SK-N-SH (cell line): ENCODE measurements at regions not wholly inside any gene's neighbourhood (a gene's known extent, or its start where the extent isn't known, plus 50 kb on each side); places are given as distances from the start of the nearest gene placed in this dataset.

Experiments
- CTCF ChIA-PET: fragments of 300-600, 350-600 bp; formaldehyde crosslinking; extraction: SDS; loops from one replicate; lab custom pipeline; 2021; lab: Yijun Ruan, JAX
- POLR2A ChIA-PET: fragments of 350-600 bp; sonication (Branson Sonifier 250); formaldehyde crosslinking; extraction: SDS; loops from one replicate; lab custom pipeline; 2020; ENCODE audit warnings: antibody characterized with exemption, inconsistent platforms; lab: Yijun Ruan, JAX
- DNase-seq: peaks from one replicate; pipeline ENCODE4 v3.0.0; 2012
- H2AFZ ChIP-seq: fragments of 200-600 bp; sonication (generic); 2 replicates; pipeline ENCODE4 v1.8.1; 2016; ENCODE audit warnings: antibody characterized with exemption, mild to moderate bottlenecking, low read depth
- H3F3A ChIP-seq: fragments of 200-600 bp; sonication (generic); replicated peaks from 2 replicates; pipeline ENCODE3; 2016; ENCODE audit warnings: antibody characterized with exemption, mild to moderate bottlenecking; ENCODE audit not compliant: insufficient read depth
- H3K27ac ChIP-seq, 2 experiments: fragments of 200-500 bp in 1 of 2; fragments of 200-600 bp in 1 of 2; sonication (Bioruptor generic) in 1 of 2; sonication (generic), shearing (Covaris generic) in 1 of 2; 2 replicates each; pipeline versions ENCODE4 v1.5.1 to v1.6.1; 2014 to 2016; ENCODE audit warnings: low read depth in 2 of 2, inconsistent platforms in 1 of 2, low read length in 1 of 2, mild to moderate bottlenecking in 1 of 2, mixed read lengths in 1 of 2
- H3K27me3 ChIP-seq: fragments of 200-600 bp; sonication (generic), shearing (Covaris generic); 2 replicates; pipeline ENCODE4 v1.6.1; 2016; ENCODE audit warnings: mixed run types; ENCODE audit not compliant: insufficient read depth
- H3K36me3 ChIP-seq, 2 experiments: fragments of 200-500 bp in 1 of 2; fragments of 200-600 bp in 1 of 2; sonication (Bioruptor generic) in 1 of 2; sonication (generic) in 1 of 2; replicated peaks in 1 of 2; 2 replicates each; pipeline versions ENCODE3 to v1.5.1; 2014 to 2016; ENCODE audit warnings: low read length in 1 of 2, mild to moderate bottlenecking in 1 of 2; ENCODE audit not compliant: insufficient read depth in 2 of 2, control insufficient read depth in 1 of 2
- H3K4me1 ChIP-seq, 2 experiments: fragments of 200-500 bp in 1 of 2; fragments of 200-600 bp in 1 of 2; sonication (Bioruptor generic) in 1 of 2; sonication (generic), shearing (Covaris generic) in 1 of 2; 2 replicates each; pipeline versions ENCODE4 v1.5.1 to v1.6.1; 2014 to 2016; ENCODE audit warnings: low read depth in 1 of 2, low read length in 1 of 2, mixed run types in 1 of 2; ENCODE audit not compliant: insufficient read depth in 2 of 2, control insufficient read depth in 1 of 2
- H3K4me2 ChIP-seq: fragments of 200-600 bp; sonication (generic), shearing (Covaris generic); 2 replicates; pipeline ENCODE4 v1.6.1; 2017; ENCODE audit warnings: mixed run types
- H3K4me3 ChIP-seq, 2 experiments: fragments of 200-500 bp in 1 of 2; fragments of 200-600 bp in 1 of 2; sonication (Bioruptor generic) in 1 of 2; sonication (generic), shearing (Covaris generic) in 1 of 2; 2 replicates each; pipeline versions ENCODE4 v1.5.1 to v1.8.1; 2014 to 2016; ENCODE audit warnings: low read depth in 2 of 2, inconsistent platforms in 1 of 2, low read length in 1 of 2, mild to moderate bottlenecking in 1 of 2, mixed read lengths in 1 of 2, moderate library complexity in 1 of 2
- H3K79me2 ChIP-seq: fragments of 200-600 bp; sonication (generic); 2 replicates; pipeline ENCODE4 v1.8.1; 2017; ENCODE audit warnings: mild to moderate bottlenecking; ENCODE audit not compliant: insufficient read depth
- H3K9ac ChIP-seq: fragments of 200-600 bp; sonication (generic); 2 replicates; pipeline ENCODE4 v1.6.1; 2017; ENCODE audit warnings: mixed run types
- H3K9me2 ChIP-seq: fragments of 200-600 bp; sonication (generic); 2 replicates; pipeline ENCODE4 v1.6.1; 2017; ENCODE audit warnings: mixed run types
- H3K9me3 ChIP-seq: fragments of 200-600 bp; sonication (generic); 2 replicates; pipeline ENCODE4 v1.6.1; 2017; ENCODE audit warnings: mixed run types, mild to moderate bottlenecking, moderate library complexity
- H4K20me1 ChIP-seq: fragments of 200-600 bp; sonication (generic); 2 replicates; pipeline ENCODE4 v1.6.1; 2017; ENCODE audit warnings: mild to moderate bottlenecking, mixed run types; ENCODE audit not compliant: insufficient read depth
- ELF1 ChIP-seq: IDR thresholded peaks from 2 replicates; pipeline ENCODE4 v1.4.0; 2012
- FOSL2 ChIP-seq: IDR thresholded peaks from 2 replicates; pipeline ENCODE4 v1.4.0; 2012; ENCODE audit warnings: low read depth, mild to moderate bottlenecking, moderate library complexity, borderline replicate concordance
- FOXM1 ChIP-seq: IDR thresholded peaks from 2 replicates; pipeline ENCODE4 v1.4.0; 2012; ENCODE audit warnings: low read depth, mild to moderate bottlenecking
- GABPA ChIP-seq: IDR thresholded peaks from 2 replicates; pipeline ENCODE4 v1.4.0; 2012; ENCODE audit warnings: low read depth, mild to moderate bottlenecking
- IRF3 ChIP-seq: fragments of 150-350 bp; IDR thresholded peaks from 2 replicates; pipeline ENCODE4 v1.6.1; 2016; ENCODE audit warnings: mild to moderate bottlenecking, low read depth, low read length
- JUND ChIP-seq: IDR thresholded peaks from 2 replicates; pipeline ENCODE4 v1.4.0; 2012
- NFIC ChIP-seq: IDR thresholded peaks from 2 replicates; pipeline ENCODE4 v1.4.0; 2012; ENCODE audit warnings: borderline replicate concordance
- RXRA ChIP-seq: IDR thresholded peaks from 2 replicates; pipeline ENCODE4 v1.4.0; 2012; ENCODE audit warnings: low read depth, mild to moderate bottlenecking, borderline replicate concordance
- SIN3A ChIP-seq: IDR thresholded peaks from 2 replicates; pipeline ENCODE4 v1.6.1; 2012; ENCODE audit warnings: low read depth, mild to moderate bottlenecking, low read length, moderate library complexity, borderline replicate concordance
- SMC3 ChIP-seq: IDR thresholded peaks from 2 replicates; pipeline ENCODE4 v1.6.1; 2012; ENCODE audit warnings: low read depth, low read length, improper control_type of control experiment
- TCF12 ChIP-seq: IDR thresholded peaks from 2 replicates; pipeline ENCODE4 v1.4.0; 2012
- YY1 ChIP-seq: IDR thresholded peaks from 2 replicates; pipeline ENCODE4 v1.4.0; 2012; ENCODE audit warnings: low read depth, mild to moderate bottlenecking
- WGBS: methylation state at CpG from one replicate; pipeline ENCODE4 v1.1.6; 2017; ENCODE audit warnings: low lambda C conversion rate; 5-methylcytosine and 5-hydroxymethylcytosine counted together
- TF ChIP-seq, protein P1 (sequence below): fragments of 150-350 bp; IDR thresholded peaks from 2 replicates; pipeline ENCODE4 v1.6.1; 2017; ENCODE audit warnings: antibody characterized with exemption, low read length, low read depth, borderline replicate concordance

DNA sequence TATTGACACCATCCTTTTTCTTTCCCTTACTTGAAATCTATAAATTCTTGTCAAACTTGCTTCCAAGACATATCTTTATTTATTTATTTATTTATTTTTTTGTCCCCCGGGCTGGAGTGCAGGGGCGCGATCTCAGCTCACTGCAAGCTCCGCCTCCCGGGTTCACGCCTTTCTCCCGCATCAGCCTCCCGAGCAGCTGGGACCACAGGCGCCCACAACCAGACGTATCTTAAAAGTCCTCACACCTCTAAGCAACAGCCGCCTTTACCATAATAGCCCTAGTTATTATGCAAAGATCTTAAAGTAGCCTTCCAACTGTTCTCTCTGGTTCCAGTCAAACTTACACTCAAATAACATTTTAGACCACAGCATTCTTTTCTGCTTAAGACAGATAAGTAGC, 657.0 kb upstream of the B3GAT1 start:
- POLR2A ChIA-PET: no interaction called here
- no peaks in the 10 kb centered on the region for H4K20me1 ChIP-seq
- TF ChIP-seq, protein P1, sequence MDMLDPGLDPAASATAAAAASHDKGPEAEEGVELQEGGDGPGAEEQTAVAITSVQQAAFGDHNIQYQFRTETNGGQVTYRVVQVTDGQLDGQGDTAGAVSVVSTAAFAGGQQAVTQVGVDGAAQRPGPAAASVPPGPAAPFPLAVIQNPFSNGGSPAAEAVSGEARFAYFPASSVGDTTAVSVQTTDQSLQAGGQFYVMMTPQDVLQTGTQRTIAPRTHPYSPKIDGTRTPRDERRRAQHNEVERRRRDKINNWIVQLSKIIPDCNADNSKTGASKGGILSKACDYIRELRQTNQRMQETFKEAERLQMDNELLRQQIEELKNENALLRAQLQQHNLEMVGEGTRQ: no peak
- TF ChIP-seq ELF1 (no peak), SIN3A (no peak), RXRA (no peak), JUND (no peak), GABPA (no peak), NFIC (no peak)
- TF ChIP-seq, all 33 proteins: peak for 0
- no peak for DNase-seq
- Histone ChIP-seq H2AFZ (no peak overlapping the region), H3K9me2 (no peaks in the 10 kb centered on the region), H3K9ac (no peak overlapping the region), H3K4me1 (peaks cover 0 to 13% of the 10 kb centered on the region in 2 experiments; a peak in 1 of 4 replicates), H3K4me2 (no peak overlapping the region), H3K36me3 (no peaks in the 10 kb centered on the region), H3K27me3 (no peaks in the 10 kb centered on the region), H3K4me3 (no peak overlapping the region), H3F3A (no peaks in the 10 kb centered on the region), H3K27ac (no peak overlapping the region), H3K79me2 (no peaks in the 10 kb centered on the region), H3K9me3 (no peaks in the 10 kb centered on the region)
- WGBS: 81% methylated on average over 11 of the region's 11 CpGs
- CTCF ChIA-PET: interaction anchor here (0.9 to 1.5 kb wide), 2 partner anchors 18 to 201 kb away, joined by 3 to 6 read pairs; no protein-coding TSS in a partner anchor

DNA sequence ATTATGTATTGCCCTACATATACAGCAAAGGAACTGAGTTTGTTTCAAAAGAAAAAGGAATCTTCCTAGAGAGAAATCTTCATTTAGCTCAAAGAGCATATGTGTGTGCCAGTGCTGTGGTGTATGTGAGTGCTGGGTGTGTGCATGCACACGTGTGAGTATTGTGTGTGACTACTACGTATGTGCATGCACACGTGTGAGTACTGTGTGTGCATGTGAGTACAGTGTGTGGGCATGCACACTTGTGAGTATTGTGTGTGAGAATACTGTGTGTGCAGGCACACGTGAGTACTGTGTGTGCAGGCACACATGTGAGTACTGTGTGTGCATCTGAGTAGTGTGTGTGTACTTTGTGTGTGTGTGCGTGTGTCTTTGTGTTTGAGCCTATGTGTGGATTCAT, 651.0 kb upstream of the B3GAT1 start:
- no peak overlapping the region for H3K4me2 ChIP-seq
- H3K79me2 ChIP-seq: no peaks in the 10 kb centered on the region
- H3K9me2 ChIP-seq: no peaks in the 10 kb centered on the region
- no peak overlapping the region for H2AFZ ChIP-seq
- ChIA-PET CTCF (no interaction called here), POLR2A (no interaction called here)
- H3K4me1 ChIP-seq: peaks cover 0 to 2% of the 10 kb centered on the region in 2 experiments; a peak in 1 of 4 replicates
- 17% methylated on average over 5 of the region's 5 CpGs for WGBS
- H3K27me3 ChIP-seq: no peaks in the 10 kb centered on the region
- no peaks in the 10 kb centered on the region for H3K9me3 ChIP-seq
- no peak overlapping the region for H3K27ac ChIP-seq
- no peaks in the 10 kb centered on the region for H4K20me1 ChIP-seq
- TF ChIP-seq YY1 (no peak), GABPA (no peak), FOXM1 (no peak), IRF3 (no peak), SMC3 (no peak), TCF12 (no peak), FOSL2 (no peak), ELF1 (no peak)
- no peaks in the 10 kb centered on the region for H3K36me3 ChIP-seq
- no peak overlapping the region for H3K4me3 ChIP-seq
- DNase-seq: no peak
- H3F3A ChIP-seq: no peaks in the 10 kb centered on the region
- H3K9ac ChIP-seq: no peak overlapping the region
